SK-N-MC (cell line): ENCODE measurements at regions not wholly inside any gene's neighbourhood (a gene's known extent, or its start where the extent isn't known, plus 50 kb on each side); places are given as distances from the start of the nearest gene placed in this dataset.

Experiments
- DNase-seq: peaks from one replicate; pipeline ENCODE4 v3.0.0-alpha.2; 2011; ENCODE audit warnings: low read depth, low spot score
- H3K27ac ChIP-seq: fragments of 200-600 bp; sonication (generic); 2 replicates; pipeline ENCODE4 v1.5.1; 2016; ENCODE audit warnings: mixed run types
- H3K36me3 ChIP-seq: fragments of 200-600 bp; sonication (generic); 2 replicates; pipeline ENCODE4 v1.6.1; 2017; ENCODE audit warnings: antibody characterized with exemption, low read length, mixed read lengths; ENCODE audit not compliant: insufficient read depth
- H3K4me3 ChIP-seq: fragments of 200-600 bp; sonication (generic); 2 replicates; pipeline ENCODE4 v1.5.1; 2016
- H3K9ac ChIP-seq: fragments of 200-600 bp; sonication (generic); 2 replicates; pipeline ENCODE4 v1.8.0; 2017; ENCODE audit warnings: mixed run types, mixed read lengths; ENCODE audit not compliant: insufficient read length
- H3K9me3 ChIP-seq: fragments of 200-600 bp; sonication (generic); 2 replicates; pipeline ENCODE4 v1.6.1; 2017; ENCODE audit warnings: low read depth, mild to moderate bottlenecking, antibody characterized with exemption, low read length, moderate library complexity, mixed read lengths
- EZH2 ChIP-seq: fragments of 200-600 bp; sonication (generic); IDR thresholded peaks from one replicate; pipeline ENCODE4 v1.6.1; 2017; ENCODE audit warnings: antibody characterized with exemption
- FOXP2 ChIP-seq: optimal IDR thresholded peaks from 2 replicates; pipeline ENCODE3; 2011; ENCODE audit warnings: mild to moderate bottlenecking, moderate library complexity; ENCODE audit not compliant: insufficient read depth; ENCODE audit errors: extremely low read length, control extremely low read depth
- POLR2AphosphoS5 ChIP-seq: IDR thresholded peaks from 2 replicates; pipeline ENCODE4 v1.6.1; 2012; ENCODE audit warnings: mild to moderate bottlenecking, low read depth, low read length, borderline replicate concordance

- H3K9me3 ChIP-seq: no peaks in the 10 kb centered on the region; the same call in none of the 2 replicates
- no peaks in the 10 kb centered on the region for H3K36me3 ChIP-seq
- no peak for DNase-seq
- no peak overlapping the region for H3K9ac ChIP-seq
- H3K4me3 ChIP-seq: no peak overlapping the region
- H3K27ac ChIP-seq: no peak overlapping the region
- TF ChIP-seq EZH2: no peak
- no peak for TF ChIP-seq FOXP2
- no peak for TF ChIP-seq POLR2AphosphoS5
These were observed 110.1 kb upstream of the LRIG3 start for GRCh38 chr12:59030415-59030814.

- Histone ChIP-seq H3K27ac (no peak overlapping the region), H3K36me3 (no peaks in the 10 kb centered on the region), H3K9me3 (no peaks in the 10 kb centered on the region), H3K4me3 (no peak overlapping the region), H3K9ac (no peak overlapping the region)
- TF ChIP-seq POLR2AphosphoS5 (no peak), FOXP2 (no peak), EZH2 (no peak)
- DNase-seq: no peak
These were observed 106.9 kb upstream of the LRIG3 start for GRCh38 chr12:59027199-59027598.

DNA sequence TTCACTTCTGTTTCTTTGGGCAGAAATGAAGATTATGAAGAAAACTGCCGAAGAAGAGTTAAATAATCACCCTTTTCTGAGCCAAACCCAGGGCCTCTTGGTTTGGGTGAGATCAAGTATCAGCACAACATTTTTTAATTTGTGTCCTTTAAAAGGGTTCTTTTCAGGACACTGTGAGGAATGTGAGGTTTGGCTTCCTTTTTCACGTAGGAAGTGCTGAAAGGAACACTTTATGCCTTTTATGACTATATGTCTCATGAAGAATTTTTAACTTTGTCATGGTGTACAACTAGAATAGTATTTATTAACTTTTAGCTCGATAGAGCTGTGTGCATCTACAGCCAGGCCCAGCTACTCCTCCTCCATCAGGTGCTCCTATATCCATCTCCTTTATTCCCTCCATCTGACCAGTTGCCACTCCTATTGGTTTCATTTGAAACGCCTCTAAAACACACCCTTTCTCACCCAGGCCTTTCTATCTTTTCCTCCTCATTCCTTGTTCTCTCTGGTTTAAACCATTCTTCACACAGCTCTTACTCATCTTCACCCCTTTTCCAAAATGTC lies 103.6 kb upstream of the LRIG3 start:
- H3K9ac ChIP-seq: peak overlapping the region; percentile 32
- H3K4me3 ChIP-seq: peak overlapping the region; percentile 50; the same call in 1 of the 2 replicates
- H3K27ac ChIP-seq: peak overlapping the region; percentile 63
- TF ChIP-seq FOXP2 (no peak), POLR2AphosphoS5 (no peak), EZH2 (no peak)
- DNase-seq: no peak
- no peaks in the 10 kb centered on the region for H3K9me3 ChIP-seq
- no peaks in the 10 kb centered on the region for H3K36me3 ChIP-seq

DNA sequence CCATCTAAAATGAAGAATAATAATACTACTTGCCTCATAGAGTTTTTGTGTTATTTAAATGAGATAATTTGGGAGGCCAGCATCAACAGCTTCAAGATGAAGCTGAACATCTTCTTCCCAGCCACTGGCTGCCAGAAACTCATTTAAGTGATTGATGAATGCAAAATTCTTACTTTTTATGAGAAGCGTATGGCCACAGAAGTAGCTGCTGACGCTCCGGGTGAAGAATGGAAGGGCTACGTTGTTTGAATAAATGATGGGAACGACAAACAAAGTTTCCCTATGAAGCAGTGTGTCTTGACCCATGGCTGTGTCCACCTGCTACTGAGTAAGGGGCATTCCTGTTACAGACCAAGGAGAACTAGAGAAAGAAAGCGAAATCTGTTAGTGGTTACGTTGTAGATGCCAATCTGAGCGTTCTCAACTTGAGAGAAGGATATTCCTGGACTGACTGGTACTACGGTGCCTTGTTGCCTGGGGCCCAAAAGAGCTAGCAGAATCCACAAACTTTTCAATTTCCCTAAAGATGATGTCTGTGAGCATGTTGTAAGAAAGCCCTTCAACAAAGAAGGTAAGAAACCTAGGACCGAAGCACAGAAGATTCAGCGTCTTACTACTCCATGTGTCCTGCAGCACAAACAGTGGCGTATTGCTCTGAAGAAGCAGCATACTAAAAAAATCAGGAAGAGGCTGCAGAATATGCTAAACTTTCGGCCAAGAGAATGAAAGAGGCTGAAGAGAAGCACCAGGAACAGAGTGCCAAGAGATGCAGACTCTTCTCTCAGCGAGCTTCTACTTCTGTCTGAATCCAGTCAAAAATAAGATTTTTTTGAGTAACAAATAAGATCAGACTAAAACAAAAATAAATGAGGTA lies 100.0 kb upstream of the LRIG3 start:
- no peak overlapping the region for H3K9ac ChIP-seq
- no peaks in the 10 kb centered on the region for H3K36me3 ChIP-seq
- no peak for DNase-seq
- TF ChIP-seq FOXP2 (no peak), EZH2 (no peak), POLR2AphosphoS5 (no peak)
- H3K4me3 ChIP-seq: no peak overlapping the region
- H3K27ac ChIP-seq: no peak overlapping the region
- no peaks in the 10 kb centered on the region for H3K9me3 ChIP-seq

GRCh38 chr12:59014885-59015284 lies 94.6 kb upstream of the LRIG3 start:
- no peaks in the 10 kb centered on the region for H3K36me3 ChIP-seq
- no peak overlapping the region for H3K27ac ChIP-seq
- H3K4me3 ChIP-seq: no peak overlapping the region
- H3K9ac ChIP-seq: no peak overlapping the region
- TF ChIP-seq FOXP2 (no peak), EZH2 (no peak), POLR2AphosphoS5 (no peak)
- no peaks in the 10 kb centered on the region for H3K9me3 ChIP-seq
- DNase-seq: no peak

- no peak for DNase-seq
- Histone ChIP-seq H3K4me3 (no peak overlapping the region), H3K9me3 (no peaks in the 10 kb centered on the region), H3K27ac (peak overlapping the region; percentile 40; the same call in 1 of the 2 replicates), H3K9ac (no peak overlapping the region), H3K36me3 (no peaks in the 10 kb centered on the region)
- TF ChIP-seq POLR2AphosphoS5: no peak
- TF ChIP-seq FOXP2: no peak
- no peak for TF ChIP-seq EZH2
These were observed 90.6 kb upstream of the LRIG3 start for GRCh38 chr12:59010941-59011340.

DNA sequence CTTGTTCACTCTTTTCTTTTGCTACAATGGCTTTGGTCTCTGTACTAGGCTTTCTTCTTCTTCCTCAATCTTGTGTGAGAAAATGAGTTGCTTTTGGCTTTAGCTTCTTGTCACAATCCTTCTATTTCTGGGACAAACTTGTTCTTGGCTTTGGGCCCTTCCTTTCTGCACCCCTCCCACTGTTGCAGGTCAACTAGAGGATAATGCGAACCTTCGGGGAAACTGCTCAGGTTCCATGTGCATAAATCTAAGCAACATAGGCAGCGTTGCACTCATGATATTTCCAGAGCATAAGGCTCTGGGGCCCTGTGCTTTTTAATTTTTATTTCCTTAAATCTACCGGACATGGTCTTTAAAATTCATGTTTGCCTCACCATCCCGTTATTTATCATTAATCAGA lies 89.8 kb upstream of the LRIG3 start:
- Histone ChIP-seq H3K4me3 (no peak overlapping the region), H3K9me3 (no peaks in the 10 kb centered on the region), H3K36me3 (no peaks in the 10 kb centered on the region), H3K27ac (no peak overlapping the region), H3K9ac (no peak overlapping the region)
- DNase-seq: no peak
- TF ChIP-seq POLR2AphosphoS5: no peak
- TF ChIP-seq EZH2: no peak
- TF ChIP-seq FOXP2: no peak

- Histone ChIP-seq H3K36me3 (no peaks in the 10 kb centered on the region), H3K9me3 (no peaks in the 10 kb centered on the region), H3K9ac (no peak overlapping the region), H3K4me3 (no peak overlapping the region), H3K27ac (peak overlapping the region; percentile 35; the same call in 1 of the 2 replicates)
- TF ChIP-seq EZH2: no peak
- TF ChIP-seq FOXP2: no peak
- no peak for TF ChIP-seq POLR2AphosphoS5
- DNase-seq: no peak
These were observed 87.3 kb upstream of the LRIG3 start for GRCh38 chr12:59007620-59008019.
